ENCODE measurements at regions not wholly inside any gene's neighbourhood (a gene's known extent, or its start where the extent isn't known, plus 50 kb on each side); places are given as distances from the start of the nearest gene placed in this dataset.

GRCh38 chr14:95034788-95035187, 122.5 kb downstream of the DICER1 start:
- Histone ChIP-seq H3K27me3 (replicated peaks; ENCODE audit: control insufficient read depth, insufficient read depth, low read length, poor library complexity, severe bottlenecking) (no peaks in the 10 kb centered on the region), H3K4me1 (ENCODE audit: control insufficient read depth, insufficient read depth, low read length, poor library complexity, severe bottlenecking) (no peaks in the 10 kb centered on the region), H3K4me3 (ENCODE audit: insufficient read depth, low read depth, low read length, poor library complexity, severe bottlenecking) (no peak overlapping the region), H3K36me3 (ENCODE audit: control insufficient read depth, insufficient read depth, low read length) (no peaks in the 10 kb centered on the region), H3K9me3 (ENCODE audit: control insufficient read depth, low read length) (no peaks in the 10 kb centered on the region), H3K27ac (ENCODE audit: insufficient read depth, low read length, poor library complexity, severe bottlenecking) (no peak overlapping the region)
- no peak for DNase-seq

DNA sequence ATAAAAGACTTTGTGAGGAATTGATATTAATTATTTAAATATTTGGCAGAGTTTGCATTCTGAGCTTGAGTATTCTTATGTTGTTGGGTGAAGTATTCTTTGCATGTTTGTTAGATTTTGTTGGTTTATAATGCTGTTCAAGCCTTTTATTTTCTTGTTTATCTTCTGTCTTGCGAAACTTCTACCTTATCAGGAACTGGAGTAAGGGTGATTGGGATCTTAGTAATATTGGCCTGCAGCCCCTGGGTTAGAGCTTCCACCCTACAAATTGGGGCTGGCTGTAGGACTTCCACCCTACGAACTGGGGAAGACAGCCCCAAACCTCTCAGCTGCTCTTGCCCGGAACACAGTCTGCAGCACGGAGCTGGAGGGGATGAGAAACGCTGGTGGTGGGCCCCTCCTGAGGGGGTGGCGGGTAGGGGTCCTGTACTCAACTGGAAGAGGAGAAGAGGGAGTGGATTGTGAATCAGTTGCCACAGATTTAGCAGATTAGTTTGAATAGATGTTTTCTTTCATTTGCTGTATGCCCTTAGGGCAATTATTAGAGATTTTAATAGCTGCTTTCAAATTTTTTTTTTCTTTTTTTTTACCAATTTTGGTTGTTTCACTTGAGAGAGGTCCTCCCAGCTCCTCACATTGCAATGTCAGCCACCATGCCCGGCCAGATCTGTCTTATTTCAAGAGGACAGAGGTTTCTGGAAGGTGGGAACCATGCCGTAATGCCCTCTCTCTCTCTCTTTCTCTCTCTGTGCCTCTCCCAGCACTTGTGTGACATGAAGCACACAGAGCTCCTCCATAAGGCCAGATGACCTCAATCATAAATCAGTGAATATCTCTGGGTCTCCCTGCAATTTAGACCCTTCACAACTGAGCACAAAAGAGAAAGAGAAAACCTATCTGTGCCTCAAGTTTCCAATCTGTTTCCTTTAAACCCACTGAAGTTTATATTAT, 123.4 kb downstream of the DICER1 start:
- Histone ChIP-seq H3K9me3 (ENCODE audit: control insufficient read depth, low read length) (no peaks in the 10 kb centered on the region), H3K4me3 (ENCODE audit: insufficient read depth, low read depth, low read length, poor library complexity, severe bottlenecking) (no peak overlapping the region), H3K27me3 (replicated peaks; ENCODE audit: control insufficient read depth, insufficient read depth, low read length, poor library complexity, severe bottlenecking) (no peaks in the 10 kb centered on the region), H3K36me3 (ENCODE audit: control insufficient read depth, insufficient read depth, low read length) (no peaks in the 10 kb centered on the region), H3K4me1 (ENCODE audit: control insufficient read depth, insufficient read depth, low read length, poor library complexity, severe bottlenecking) (no peaks in the 10 kb centered on the region), H3K27ac (ENCODE audit: insufficient read depth, low read length, poor library complexity, severe bottlenecking) (no peak overlapping the region)
- DNase-seq = no peak

DNA sequence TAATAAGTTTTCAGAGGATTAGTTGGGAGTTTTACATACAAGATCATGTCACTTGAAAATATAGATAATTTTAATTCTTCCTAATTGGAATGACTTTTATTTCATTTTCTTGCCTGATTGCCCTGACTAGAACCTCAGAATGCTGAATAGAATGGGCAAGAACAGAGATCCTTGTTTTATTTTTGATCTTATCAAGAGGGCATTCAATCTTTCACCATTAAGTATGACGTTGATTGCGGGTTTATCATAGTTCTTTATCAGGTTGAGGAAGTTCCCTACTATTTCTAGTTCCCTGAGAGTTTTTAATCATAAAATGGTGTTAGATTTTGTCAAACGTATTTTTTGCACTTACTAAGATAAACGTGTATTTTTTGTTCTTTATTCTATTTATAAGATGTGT, 124.3 kb downstream of the DICER1 start:
- Histone ChIP-seq H3K9me3 (ENCODE audit: control insufficient read depth, low read length) (no peaks in the 10 kb centered on the region), H3K27me3 (replicated peaks; ENCODE audit: control insufficient read depth, insufficient read depth, low read length, poor library complexity, severe bottlenecking) (no peaks in the 10 kb centered on the region), H3K4me1 (ENCODE audit: control insufficient read depth, insufficient read depth, low read length, poor library complexity, severe bottlenecking) (no peaks in the 10 kb centered on the region), H3K27ac (ENCODE audit: insufficient read depth, low read length, poor library complexity, severe bottlenecking) (no peak overlapping the region), H3K4me3 (ENCODE audit: insufficient read depth, low read depth, low read length, poor library complexity, severe bottlenecking) (no peak overlapping the region), H3K36me3 (ENCODE audit: control insufficient read depth, insufficient read depth, low read length) (no peaks in the 10 kb centered on the region)
- DNase-seq = no peak

DNA sequence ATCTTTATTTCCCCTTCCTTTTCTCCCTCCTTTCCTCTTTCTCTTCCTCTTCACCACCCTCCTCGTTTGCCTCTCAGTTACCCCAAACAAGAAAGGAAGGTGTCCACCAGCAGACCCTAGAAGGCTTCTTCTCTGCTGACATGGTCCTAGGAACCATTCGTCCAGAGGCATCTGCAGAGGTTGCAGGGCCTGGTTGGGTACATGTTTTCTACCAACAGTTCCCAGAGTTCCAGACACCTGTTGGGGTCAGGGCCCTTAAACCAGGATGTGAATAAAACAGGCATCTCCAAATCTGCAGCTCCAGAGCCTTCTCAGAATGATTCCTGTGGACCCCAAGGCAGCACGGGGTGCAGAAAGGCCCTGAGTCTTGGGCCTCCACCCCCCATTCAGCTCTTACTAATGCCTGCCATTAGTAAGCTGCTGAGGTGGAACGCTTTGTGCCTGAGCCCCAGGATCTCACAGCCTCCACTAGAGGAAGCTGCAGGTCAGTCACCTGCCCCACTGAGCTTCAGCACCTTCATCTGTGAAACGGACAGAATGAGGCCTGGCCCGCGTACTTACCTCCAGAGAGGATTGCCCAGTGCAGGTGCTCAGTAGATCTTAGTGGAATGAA, 130.4 kb downstream of the DICER1 start:
- Histone ChIP-seq H3K36me3 (ENCODE audit: control insufficient read depth, insufficient read depth, low read length) (no peaks in the 10 kb centered on the region), H3K27ac (ENCODE audit: insufficient read depth, low read length, poor library complexity, severe bottlenecking) (no peak overlapping the region), H3K9me3 (ENCODE audit: control insufficient read depth, low read length) (no peaks in the 10 kb centered on the region), H3K27me3 (replicated peaks; ENCODE audit: control insufficient read depth, insufficient read depth, low read length, poor library complexity, severe bottlenecking) (no peaks in the 10 kb centered on the region), H3K4me1 (ENCODE audit: control insufficient read depth, insufficient read depth, low read length, poor library complexity, severe bottlenecking) (no peaks in the 10 kb centered on the region), H3K4me3 (ENCODE audit: insufficient read depth, low read depth, low read length, poor library complexity, severe bottlenecking) (no peak overlapping the region)
- DNase-seq = no peak

DNA sequence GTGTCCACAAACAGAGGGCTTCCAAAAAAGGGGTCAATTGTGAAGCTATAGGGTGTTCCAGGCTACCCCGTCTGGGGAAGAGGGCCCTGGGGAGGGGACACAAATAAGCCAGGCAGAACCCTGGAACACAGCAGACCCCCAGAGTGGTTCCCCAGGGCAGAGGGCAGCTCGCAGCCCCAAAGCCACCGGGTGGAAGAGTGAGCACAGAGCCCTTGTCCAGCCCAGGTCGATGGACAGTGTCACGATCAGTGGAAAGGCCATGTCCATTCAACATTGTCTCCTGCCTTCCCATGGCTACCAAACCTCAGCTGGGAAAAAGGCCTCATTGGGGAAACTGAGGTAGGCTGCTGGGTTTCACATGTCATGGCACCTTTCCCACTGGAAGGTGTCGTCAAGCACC, 131.4 kb downstream of the DICER1 start:
- no peaks in the 10 kb centered on the region for H3K27me3 ChIP-seq (replicated peaks; ENCODE audit: control insufficient read depth, insufficient read depth, low read length, poor library complexity, severe bottlenecking)
- no peak overlapping the region for H3K27ac ChIP-seq (ENCODE audit: insufficient read depth, low read length, poor library complexity, severe bottlenecking)
- no peak for DNase-seq
- no peak overlapping the region for H3K4me3 ChIP-seq (ENCODE audit: insufficient read depth, low read depth, low read length, poor library complexity, severe bottlenecking)
- H3K36me3 ChIP-seq (ENCODE audit: control insufficient read depth, insufficient read depth, low read length) = no peaks in the 10 kb centered on the region
- H3K9me3 ChIP-seq (ENCODE audit: control insufficient read depth, low read length) = no peaks in the 10 kb centered on the region
- no peaks in the 10 kb centered on the region for H3K4me1 ChIP-seq (ENCODE audit: control insufficient read depth, insufficient read depth, low read length, poor library complexity, severe bottlenecking)

GRCh38 chr14:95025218-95025617, 132.1 kb downstream of the DICER1 start:
- no peak for DNase-seq
- H3K36me3 ChIP-seq (ENCODE audit: control insufficient read depth, insufficient read depth, low read length) = no peaks in the 10 kb centered on the region

DNA sequence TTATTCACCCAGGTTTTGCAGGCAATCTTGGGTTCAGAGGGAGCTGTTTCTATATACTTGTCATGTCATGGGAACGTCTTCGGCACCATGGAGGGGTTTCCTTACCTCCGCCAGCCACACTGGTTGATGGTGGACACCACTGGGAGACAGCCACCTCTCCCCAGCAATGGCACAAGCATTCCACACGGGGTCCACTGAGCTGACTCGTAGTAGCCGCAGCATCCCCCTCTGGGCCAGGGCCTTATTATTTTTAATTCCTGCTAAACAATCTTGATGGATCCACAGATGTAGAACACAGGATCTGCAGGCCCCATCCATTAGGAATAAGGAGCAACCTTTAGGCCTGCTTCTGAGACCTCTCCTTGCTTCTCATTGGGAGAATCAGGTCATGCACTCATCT, 132.9 kb downstream of the DICER1 start:
- no peaks in the 10 kb centered on the region for H3K27me3 ChIP-seq (replicated peaks; ENCODE audit: control insufficient read depth, insufficient read depth, low read length, poor library complexity, severe bottlenecking)
- H3K36me3 ChIP-seq (ENCODE audit: control insufficient read depth, insufficient read depth, low read length) = no peaks in the 10 kb centered on the region
- H3K4me3 ChIP-seq (ENCODE audit: insufficient read depth, low read depth, low read length, poor library complexity, severe bottlenecking) = no peak overlapping the region
- no peaks in the 10 kb centered on the region for H3K4me1 ChIP-seq (ENCODE audit: control insufficient read depth, insufficient read depth, low read length, poor library complexity, severe bottlenecking)
- no peak for DNase-seq
- no peak overlapping the region for H3K27ac ChIP-seq (ENCODE audit: insufficient read depth, low read length, poor library complexity, severe bottlenecking)
- H3K9me3 ChIP-seq (ENCODE audit: control insufficient read depth, low read length) = no peaks in the 10 kb centered on the region

More at GRCh38 chr14:95025218-95025617, 132.1 kb downstream of the DICER1 start:
- Histone ChIP-seq H3K27me3 (replicated peaks; ENCODE audit: control insufficient read depth, insufficient read depth, low read length, poor library complexity, severe bottlenecking) (no peaks in the 10 kb centered on the region), H3K4me1 (ENCODE audit: control insufficient read depth, insufficient read depth, low read length, poor library complexity, severe bottlenecking) (no peaks in the 10 kb centered on the region), H3K4me3 (ENCODE audit: insufficient read depth, low read depth, low read length, poor library complexity, severe bottlenecking) (no peak overlapping the region), H3K27ac (ENCODE audit: insufficient read depth, low read length, poor library complexity, severe bottlenecking) (no peak overlapping the region), H3K9me3 (ENCODE audit: control insufficient read depth, low read length) (no peaks in the 10 kb centered on the region)

DNA sequence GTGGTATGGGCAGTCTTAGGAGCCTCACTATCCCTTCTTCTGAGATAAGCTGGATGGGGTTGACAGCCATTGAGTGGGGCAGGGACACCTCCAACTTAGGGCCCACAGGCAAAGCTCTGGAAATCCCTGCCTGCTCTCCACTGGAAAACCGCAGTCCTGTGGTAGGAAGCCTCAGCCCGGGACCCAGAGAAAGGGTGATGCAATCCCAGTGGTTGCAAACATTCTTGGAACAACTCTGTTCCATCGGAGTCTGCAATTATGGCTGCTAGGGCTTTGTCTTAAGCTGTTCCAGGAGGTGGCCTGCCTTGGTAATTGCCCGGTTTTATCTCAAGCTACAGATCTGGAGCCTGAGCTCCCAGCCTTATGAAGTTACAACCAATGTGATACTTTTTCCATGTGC, 133.4 kb downstream of the DICER1 start:
- Histone ChIP-seq H3K4me3 (ENCODE audit: insufficient read depth, low read depth, low read length, poor library complexity, severe bottlenecking) (no peak overlapping the region), H3K9me3 (ENCODE audit: control insufficient read depth, low read length) (no peaks in the 10 kb centered on the region), H3K4me1 (ENCODE audit: control insufficient read depth, insufficient read depth, low read length, poor library complexity, severe bottlenecking) (no peaks in the 10 kb centered on the region), H3K27ac (ENCODE audit: insufficient read depth, low read length, poor library complexity, severe bottlenecking) (no peak overlapping the region), H3K36me3 (ENCODE audit: control insufficient read depth, insufficient read depth, low read length) (no peaks in the 10 kb centered on the region), H3K27me3 (replicated peaks; ENCODE audit: control insufficient read depth, insufficient read depth, low read length, poor library complexity, severe bottlenecking) (no peaks in the 10 kb centered on the region)
- DNase-seq = no peak

- Histone ChIP-seq H3K27me3 (replicated peaks; ENCODE audit: control insufficient read depth, insufficient read depth, low read length, poor library complexity, severe bottlenecking) (no peaks in the 10 kb centered on the region), H3K36me3 (ENCODE audit: control insufficient read depth, insufficient read depth, low read length) (no peaks in the 10 kb centered on the region), H3K27ac (ENCODE audit: insufficient read depth, low read length, poor library complexity, severe bottlenecking) (no peak overlapping the region), H3K4me1 (ENCODE audit: control insufficient read depth, insufficient read depth, low read length, poor library complexity, severe bottlenecking) (no peaks in the 10 kb centered on the region), H3K9me3 (ENCODE audit: control insufficient read depth, low read length) (no peaks in the 10 kb centered on the region), H3K4me3 (ENCODE audit: insufficient read depth, low read depth, low read length, poor library complexity, severe bottlenecking) (no peak overlapping the region)
- DNase-seq = no peak
Measured at GRCh38 chr14:95023115-95023514, 134.2 kb downstream of the DICER1 start.

GRCh38 chr14:95021588-95021987, 135.7 kb downstream of the DICER1 start:
- Histone ChIP-seq H3K4me1 (ENCODE audit: control insufficient read depth, insufficient read depth, low read length, poor library complexity, severe bottlenecking) (no peaks in the 10 kb centered on the region), H3K27me3 (replicated peaks; ENCODE audit: control insufficient read depth, insufficient read depth, low read length, poor library complexity, severe bottlenecking) (no peaks in the 10 kb centered on the region), H3K9me3 (ENCODE audit: control insufficient read depth, low read length) (no peaks in the 10 kb centered on the region), H3K36me3 (ENCODE audit: control insufficient read depth, insufficient read depth, low read length) (no peaks in the 10 kb centered on the region), H3K4me3 (ENCODE audit: insufficient read depth, low read depth, low read length, poor library complexity, severe bottlenecking) (no peak overlapping the region), H3K27ac (ENCODE audit: insufficient read depth, low read length, poor library complexity, severe bottlenecking) (no peak overlapping the region)
- DNase-seq = no peak
